Esophagus (tissue), 2 donors: ENCODE measurements at regions not wholly inside any gene's neighbourhood (a gene's known extent, or its start where the extent isn't known, plus 50 kb on each side); places are given as distances from the start of the nearest gene placed in this dataset.

Experiments
- H3K27ac ChIP-seq, 2 donors: one replicate each; pipeline ENCODE4 v1.5.1; 2013; ENCODE audit warnings: low read depth in 2 of 2, mild to moderate bottlenecking in 2 of 2, inconsistent platforms in 1 of 2, low read length in 1 of 2, moderate library complexity in 1 of 2
- H3K27me3 ChIP-seq, 2 donors: one replicate each; pipeline ENCODE4 v1.6.1; 2013; ENCODE audit warnings: low read length in 2 of 2, control low read depth in 1 of 2, mild to moderate bottlenecking in 1 of 2; ENCODE audit not compliant: insufficient read depth in 2 of 2, control insufficient read depth in 1 of 2
- H3K36me3 ChIP-seq, 2 donors: one replicate each; pipeline ENCODE4 v1.6.1; 2013; ENCODE audit warnings: low read length in 1 of 2; ENCODE audit not compliant: control insufficient read depth in 2 of 2, insufficient read depth in 2 of 2
- H3K4me1 ChIP-seq, 2 donors: one replicate each; pipeline ENCODE4 v1.6.1; 2013; ENCODE audit warnings: low read length in 1 of 2; ENCODE audit not compliant: control insufficient read depth in 2 of 2, insufficient read depth in 2 of 2
- H3K4me3 ChIP-seq, 2 donors: one replicate each; pipeline ENCODE4 v1.5.1; 2013; ENCODE audit warnings: low read length in 2 of 2, mild to moderate bottlenecking in 2 of 2, low read depth in 1 of 2, moderate library complexity in 1 of 2
- H3K9me3 ChIP-seq, 2 donors: one replicate each; pipeline ENCODE4 v1.6.1; 2013; ENCODE audit warnings: mild to moderate bottlenecking in 2 of 2, low read depth in 1 of 2, low read length in 1 of 2, moderate library complexity in 1 of 2; ENCODE audit not compliant: control insufficient read depth in 2 of 2, insufficient read depth in 1 of 2
- WGBS, 2 donors: extraction: QIAGEN DNeasy Blood & Tissue Kit; methylation state at CpG; one replicate each; pipeline ENCODE4 v1.1.7; 2013; 5-methylcytosine and 5-hydroxymethylcytosine counted together
- donor health status: healthy with polysubstance abuse.
- donor health status: Bipolar disorder and iron deficiency.

DNA sequence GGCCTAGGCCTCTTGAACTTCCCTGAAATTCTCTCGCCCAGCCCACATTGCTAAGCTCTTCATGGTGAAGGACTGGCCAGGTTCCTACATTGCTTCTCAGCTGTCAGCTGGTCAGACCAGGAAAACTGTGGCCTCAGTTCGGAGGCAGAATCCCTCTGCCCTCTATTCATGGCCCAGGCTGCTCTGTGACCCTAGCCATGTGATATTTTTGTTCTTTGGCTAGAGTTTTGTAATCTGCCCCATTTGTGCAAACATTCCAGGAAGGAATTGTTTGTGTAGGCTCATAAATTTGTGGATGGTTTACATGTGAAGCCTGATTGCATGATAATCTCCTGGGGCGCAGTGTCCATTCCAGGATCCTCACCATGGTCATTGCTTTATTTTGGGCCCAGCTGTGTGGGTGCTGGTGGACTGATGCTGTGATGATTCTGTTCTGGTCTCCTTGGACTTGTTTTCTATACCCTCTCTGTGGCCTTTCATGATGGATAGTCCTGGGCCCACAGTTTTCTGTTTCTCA is 149.1 kb upstream of the E2F8 start:
- H3K9me3 ChIP-seq: no peaks in the 10 kb centered on the region
- no peaks in the 10 kb centered on the region for H3K36me3 ChIP-seq
- WGBS, 2 donors: 72 to 76% methylated on average over 3 of the region's 3 CpGs
- H3K27me3 ChIP-seq: no peaks in the 10 kb centered on the region
- H3K27ac ChIP-seq: no peak overlapping the region
- H3K4me1 ChIP-seq: no peaks in the 10 kb centered on the region
- H3K4me3 ChIP-seq: no peak overlapping the region

DNA sequence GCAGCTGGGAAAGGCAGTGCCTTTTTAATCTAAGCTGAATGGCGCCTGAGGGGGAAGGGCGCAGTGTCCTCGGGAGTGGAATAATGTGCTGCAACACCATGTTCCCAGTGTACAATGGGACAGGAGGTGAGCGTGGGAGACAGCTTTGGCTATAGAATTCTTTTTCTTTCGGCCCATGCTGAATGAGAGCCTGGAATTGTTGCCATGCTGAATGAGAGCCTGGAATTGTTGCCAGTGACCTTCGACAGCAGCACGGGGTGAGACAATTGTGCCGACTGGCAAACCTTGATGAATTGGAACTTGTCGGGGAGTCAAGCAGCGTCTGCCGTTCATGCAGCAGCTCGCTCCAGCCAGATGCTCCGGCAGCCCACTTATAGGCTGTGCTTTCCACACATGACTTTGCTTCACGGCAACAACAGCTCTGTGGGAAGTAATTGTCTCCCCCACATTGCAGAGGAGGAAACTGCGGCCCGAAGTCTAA is 141.4 kb upstream of the E2F8 start:
- H3K9me3 ChIP-seq: no peaks in the 10 kb centered on the region
- H3K36me3 ChIP-seq: no peaks in the 10 kb centered on the region
- WGBS, 2 donors: 45 to 56% methylated on average over 16 of the region's 16 CpGs
- H3K27ac ChIP-seq: no peak overlapping the region
- peaks cover 0 to 3% of the 10 kb centered on the region in 2 donors for H3K4me1 ChIP-seq
- H3K27me3 ChIP-seq: no peaks in the 10 kb centered on the region
- H3K4me3 ChIP-seq: no peak overlapping the region

DNA sequence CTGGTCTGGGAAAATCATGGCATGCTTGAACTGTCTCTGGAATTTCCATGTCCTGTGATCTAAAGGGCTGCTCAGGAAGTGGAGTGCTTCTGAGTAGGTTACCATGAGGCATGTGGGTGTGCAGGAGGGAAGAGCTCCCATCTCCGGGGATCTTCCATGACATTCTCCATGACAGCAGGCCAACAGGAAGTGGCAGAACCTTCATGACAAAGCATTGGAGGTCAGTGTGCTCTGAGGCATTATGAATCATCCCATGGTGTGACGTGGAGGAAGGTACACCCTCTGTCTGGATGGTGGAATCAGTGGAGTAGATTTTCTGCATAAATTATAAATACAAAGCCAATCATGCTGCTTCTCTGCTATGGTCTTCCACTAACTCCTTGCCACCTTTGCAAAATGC is 139.6 kb upstream of the E2F8 start:
- Histone ChIP-seq H3K9me3 (no peaks in the 10 kb centered on the region), H3K4me1 (peaks cover 0 to 3% of the 10 kb centered on the region in 2 donors), H3K27me3 (no peaks in the 10 kb centered on the region), H3K36me3 (no peaks in the 10 kb centered on the region), H3K4me3 (no peak overlapping the region), H3K27ac (no peak overlapping the region)
- WGBS, 2 donors: 31 to 42% methylated on average over 2 of the region's 2 CpGs

DNA sequence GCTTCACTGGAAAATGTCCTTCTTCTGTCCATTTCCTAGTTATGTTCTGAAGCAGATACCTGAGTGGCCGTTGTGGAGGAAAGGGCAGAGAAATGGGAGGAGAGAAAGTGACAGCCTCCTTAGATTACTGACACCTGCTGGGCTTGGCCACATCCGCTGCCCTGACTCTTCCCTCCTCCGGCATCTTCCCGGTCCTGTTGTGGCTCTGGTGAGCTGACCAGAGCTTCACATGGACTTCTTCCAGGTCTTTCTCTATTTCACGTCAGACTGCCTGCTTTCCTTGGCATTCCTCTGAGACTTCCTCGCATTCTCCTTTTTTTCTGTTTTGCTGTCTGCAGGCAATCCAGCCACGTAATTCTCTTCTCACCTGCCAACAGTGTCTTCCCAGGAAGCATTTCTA is 138.7 kb upstream of the E2F8 start:
- no peak overlapping the region for H3K27ac ChIP-seq
- 66 to 72% methylated on average over 7 of the region's 7 CpGs for WGBS, 2 donors
- H3K27me3 ChIP-seq: no peaks in the 10 kb centered on the region
- H3K4me3 ChIP-seq: no peak overlapping the region
- H3K9me3 ChIP-seq: no peaks in the 10 kb centered on the region
- H3K36me3 ChIP-seq: no peaks in the 10 kb centered on the region
- peaks cover 0 to 3% of the 10 kb centered on the region in 2 donors for H3K4me1 ChIP-seq

DNA sequence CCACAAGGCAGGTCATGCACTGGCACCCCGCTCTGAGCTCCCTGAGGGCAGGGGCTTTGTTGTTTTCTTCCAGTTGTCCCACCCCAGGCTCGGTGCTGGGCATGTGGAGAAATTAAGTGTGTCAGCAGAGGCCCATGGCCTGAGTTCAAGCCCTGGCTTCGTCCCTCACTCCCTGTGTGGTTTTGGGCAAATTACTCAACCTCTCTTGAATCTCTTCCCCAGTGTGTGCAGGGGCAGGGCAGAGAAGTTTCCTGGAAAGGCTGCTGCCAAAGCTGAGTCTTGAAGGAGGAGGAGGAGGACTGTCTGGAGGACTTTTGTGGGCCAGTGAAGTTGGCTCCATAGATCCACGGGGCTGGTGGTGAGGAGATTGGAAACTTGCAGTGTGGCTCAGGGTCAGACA is 138.1 kb upstream of the E2F8 start:
- Histone ChIP-seq H3K4me1 (peaks cover 0 to 3% of the 10 kb centered on the region in 2 donors), H3K27me3 (no peaks in the 10 kb centered on the region), H3K4me3 (no peak overlapping the region), H3K36me3 (no peaks in the 10 kb centered on the region), H3K27ac (no peak overlapping the region), H3K9me3 (no peaks in the 10 kb centered on the region)
- WGBS, 2 donors: 77 to 78% methylated on average over 4 of the region's 4 CpGs

DNA sequence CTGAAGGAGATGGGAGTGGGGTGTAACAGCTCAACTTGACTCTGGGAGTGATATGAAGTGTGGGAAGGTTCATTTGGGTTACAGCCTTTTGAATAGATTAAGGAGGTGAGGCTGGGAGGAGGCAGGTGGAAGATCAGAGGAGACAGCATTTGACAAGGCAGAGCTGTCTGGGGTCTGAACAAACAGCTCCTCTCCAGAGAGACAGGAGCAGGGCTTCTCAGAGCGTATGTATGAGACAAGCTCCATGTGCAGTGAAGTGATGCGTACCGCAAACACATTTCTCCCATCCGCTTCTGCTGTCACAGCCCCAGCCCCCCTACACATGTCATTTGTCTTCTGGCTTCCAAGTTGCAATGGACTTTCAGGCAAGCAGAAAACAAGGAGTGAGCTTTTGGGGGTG is 137.1 kb upstream of the E2F8 start:
- H3K4me3 ChIP-seq: no peak overlapping the region
- WGBS, 2 donors: 78 to 91% methylated on average over 4 of the region's 4 CpGs
- H3K27me3 ChIP-seq: no peaks in the 10 kb centered on the region
- H3K9me3 ChIP-seq: no peaks in the 10 kb centered on the region
- no peak overlapping the region for H3K27ac ChIP-seq
- no peaks in the 10 kb centered on the region for H3K36me3 ChIP-seq
- peaks cover 0 to 3% of the 10 kb centered on the region in 2 donors for H3K4me1 ChIP-seq

DNA sequence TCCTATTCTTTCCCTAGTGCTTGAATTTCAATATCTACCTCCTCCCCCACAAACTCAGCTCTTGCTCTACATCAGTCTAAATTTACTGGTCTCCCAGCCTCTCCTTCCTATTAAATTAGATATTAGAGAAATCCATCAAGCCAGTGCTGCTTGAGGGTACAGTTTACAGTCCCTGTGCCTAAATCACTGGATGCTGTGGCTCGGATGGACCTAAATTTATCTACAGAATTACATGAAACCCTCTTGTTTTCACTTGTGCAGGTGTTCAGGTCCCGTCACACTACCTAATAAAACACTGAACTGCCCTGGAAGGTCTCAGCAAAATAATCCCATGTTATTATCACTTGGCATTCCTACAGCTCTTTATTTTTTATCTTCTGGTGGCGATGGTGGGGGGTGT is 134.7 kb upstream of the E2F8 start:
- WGBS, 2 donors: 62 to 84% methylated on average over 3 of the region's 3 CpGs
- no peaks in the 10 kb centered on the region for H3K36me3 ChIP-seq
- H3K27ac ChIP-seq: no peak overlapping the region
- no peaks in the 10 kb centered on the region for H3K9me3 ChIP-seq
- no peaks in the 10 kb centered on the region for H3K27me3 ChIP-seq
- H3K4me3 ChIP-seq: no peak overlapping the region
- H3K4me1 ChIP-seq: no peaks in the 10 kb centered on the region

DNA sequence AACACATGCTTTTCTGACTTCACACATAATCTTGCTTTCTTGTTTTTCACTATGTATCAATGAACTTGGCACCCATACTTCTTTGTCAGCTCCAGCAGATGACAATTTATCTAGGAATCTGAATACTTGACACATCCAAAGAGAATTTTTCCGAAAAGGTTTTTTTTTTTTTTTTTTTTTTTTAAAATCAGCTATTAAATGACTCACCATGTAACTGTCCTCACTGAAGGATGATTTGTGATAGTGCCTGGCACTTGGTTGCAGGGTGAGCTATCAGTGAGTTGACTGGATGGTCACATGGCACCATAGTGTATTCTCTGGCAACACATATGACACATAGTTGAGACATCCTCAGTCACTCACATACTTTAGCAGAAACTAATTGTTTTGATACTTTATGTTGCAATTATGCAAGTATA is 133.4 kb upstream of the E2F8 start:
- Histone ChIP-seq H3K27ac (no peak overlapping the region), H3K36me3 (no peaks in the 10 kb centered on the region), H3K4me3 (no peak overlapping the region), H3K4me1 (no peaks in the 10 kb centered on the region), H3K27me3 (no peaks in the 10 kb centered on the region), H3K9me3 (no peaks in the 10 kb centered on the region)
- 55 to 61% methylated on average over 1 of the region's 1 CpG for WGBS, 2 donors

DNA sequence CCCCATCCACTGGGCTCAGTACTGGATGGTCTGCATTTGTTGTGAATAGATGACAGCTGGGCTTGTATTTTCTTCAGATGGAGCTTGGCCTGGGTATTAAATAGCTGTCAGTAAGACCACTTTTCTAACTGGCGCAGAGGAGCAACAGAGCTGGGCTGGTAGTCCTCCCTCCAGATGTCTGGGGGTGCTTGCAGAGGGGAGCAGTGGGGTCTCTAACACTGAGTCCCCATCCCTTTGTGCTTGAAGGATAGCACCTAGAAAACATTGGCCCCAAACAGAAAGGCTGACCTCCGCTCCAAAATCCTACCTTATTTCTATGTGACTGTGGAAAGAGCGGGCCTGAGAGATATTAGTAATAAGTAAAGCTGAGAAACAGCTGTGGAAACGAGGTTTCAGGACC is 131.6 kb upstream of the E2F8 start:
- Histone ChIP-seq H3K9me3 (no peaks in the 10 kb centered on the region), H3K27ac (no peak overlapping the region), H3K36me3 (no peaks in the 10 kb centered on the region), H3K4me3 (no peak overlapping the region), H3K4me1 (no peaks in the 10 kb centered on the region), H3K27me3 (no peaks in the 10 kb centered on the region)
- WGBS, 2 donors: 82 to 91% methylated on average over 4 of the region's 4 CpGs

DNA sequence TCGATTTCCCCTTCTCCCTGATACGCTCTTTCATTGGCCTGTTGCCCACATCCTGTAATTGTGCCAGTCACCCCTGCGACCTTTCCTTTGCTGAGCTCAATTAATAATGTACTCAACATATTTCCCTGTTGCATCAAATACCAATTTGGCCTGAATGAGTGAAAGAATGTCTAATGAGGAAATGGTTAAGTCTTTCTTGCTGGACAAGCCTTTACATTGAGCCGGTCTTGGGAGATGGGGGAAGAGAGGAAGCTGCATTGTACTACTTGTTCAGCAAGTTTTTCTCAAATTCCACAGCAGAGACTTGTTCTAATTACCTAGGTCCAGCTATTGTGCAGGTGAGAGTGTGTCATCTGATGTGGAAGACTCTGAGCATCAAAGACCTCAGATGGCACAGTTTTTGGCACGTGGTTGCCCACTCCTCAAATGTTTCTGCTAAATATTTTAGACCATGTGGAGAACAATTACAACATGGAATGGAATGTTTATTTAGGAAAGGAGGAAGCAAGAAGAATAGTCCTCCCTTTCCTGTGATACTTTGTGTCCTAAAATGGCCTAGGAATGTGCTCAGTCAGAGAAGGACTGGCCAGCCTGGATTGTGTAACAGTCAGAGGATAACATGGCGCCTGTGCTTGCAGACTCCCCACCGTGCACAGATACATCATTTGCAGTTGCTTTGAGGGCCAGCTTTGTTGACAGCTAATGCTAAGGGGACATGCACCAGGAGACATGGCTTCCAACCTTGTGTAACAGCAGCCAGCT is 129.5 kb upstream of the E2F8 start:
- Histone ChIP-seq H3K4me3 (no peak overlapping the region), H3K27ac (no peak overlapping the region), H3K27me3 (no peaks in the 10 kb centered on the region), H3K9me3 (no peaks in the 10 kb centered on the region), H3K4me1 (no peaks in the 10 kb centered on the region), H3K36me3 (no peaks in the 10 kb centered on the region)
- 45 to 46% methylated on average over 7 of the region's 7 CpGs for WGBS, 2 donors
